ENCODE measurements at regions not wholly inside any gene's neighbourhood (a gene's known extent, or its start where the extent isn't known, plus 50 kb on each side); places are given as distances from the start of the nearest gene placed in this dataset.

GRCh38 chr6:90444160-90444714 is 142.6 kb downstream of the MAP3K7 start:
- ATAC-seq (ENCODE audit: low read depth) (no peak), DNase-seq (ENCODE audit: low spot score) (no peak)
- Histone ChIP-seq H3K9me3 (ENCODE audit: severe bottlenecking) (no peaks in the 10 kb centered on the region), H3K27me3 (ENCODE audit: insufficient read depth, poor library complexity, severe bottlenecking) (no peaks in the 10 kb centered on the region), H3K4me1 (ENCODE audit: insufficient read depth, poor library complexity, severe bottlenecking) (no peaks in the 10 kb centered on the region), H3K4me3 (ENCODE audit: severe bottlenecking) (no peak overlapping the region), H3K36me3 (ENCODE audit: low read depth) (no peaks in the 10 kb centered on the region), H3K27ac (ENCODE audit: poor library complexity, severe bottlenecking) (no peak overlapping the region)
- TF ChIP-seq CTCF (IDR thresholded peaks at IDR 0.05; ENCODE audit: poor library complexity, severe bottlenecking): no peak

GRCh38 chr6:90442366-90442765 is 144.5 kb downstream of the MAP3K7 start:
- DNase-seq (ENCODE audit: low spot score) (no peak), ATAC-seq (ENCODE audit: low read depth) (no peak)
- Histone ChIP-seq H3K4me1 (ENCODE audit: insufficient read depth, poor library complexity, severe bottlenecking) (no peaks in the 10 kb centered on the region), H3K36me3 (ENCODE audit: low read depth) (no peaks in the 10 kb centered on the region), H3K27me3 (ENCODE audit: insufficient read depth, poor library complexity, severe bottlenecking) (no peaks in the 10 kb centered on the region), H3K27ac (ENCODE audit: poor library complexity, severe bottlenecking) (no peak overlapping the region), H3K4me3 (ENCODE audit: severe bottlenecking) (no peak overlapping the region), H3K9me3 (ENCODE audit: severe bottlenecking) (no peaks in the 10 kb centered on the region)
- no peak for TF ChIP-seq CTCF (IDR thresholded peaks at IDR 0.05; ENCODE audit: poor library complexity, severe bottlenecking)

GRCh38 chr6:90440586-90441283 is 144.1 kb upstream of the BACH2 start:
- Histone ChIP-seq H3K9me3 (ENCODE audit: severe bottlenecking) (no peaks in the 10 kb centered on the region), H3K27me3 (ENCODE audit: insufficient read depth, poor library complexity, severe bottlenecking) (no peaks in the 10 kb centered on the region), H3K4me1 (ENCODE audit: insufficient read depth, poor library complexity, severe bottlenecking) (peaks cover 5% of the 10 kb centered on the region), H3K4me3 (ENCODE audit: severe bottlenecking) (no peak overlapping the region), H3K27ac (ENCODE audit: poor library complexity, severe bottlenecking) (no peak overlapping the region), H3K36me3 (ENCODE audit: low read depth) (no peaks in the 10 kb centered on the region)
- no peak for TF ChIP-seq CTCF (IDR thresholded peaks at IDR 0.05; ENCODE audit: poor library complexity, severe bottlenecking)
- ATAC-seq (ENCODE audit: low read depth) (no peak), DNase-seq (ENCODE audit: low spot score) (no peak)

GRCh38 chr6:90439586-90439985 is 142.9 kb upstream of the BACH2 start:
- ATAC-seq (ENCODE audit: low read depth) (no peak), DNase-seq (ENCODE audit: low spot score) (no peak)
- H3K4me1 ChIP-seq (ENCODE audit: insufficient read depth, poor library complexity, severe bottlenecking): peaks cover 5% of the 10 kb centered on the region
- no peaks in the 10 kb centered on the region for H3K27me3 ChIP-seq (ENCODE audit: insufficient read depth, poor library complexity, severe bottlenecking)
- H3K27ac ChIP-seq (ENCODE audit: poor library complexity, severe bottlenecking): no peak overlapping the region
- no peaks in the 10 kb centered on the region for H3K36me3 ChIP-seq (ENCODE audit: low read depth)
- no peak overlapping the region for H3K4me3 ChIP-seq (ENCODE audit: severe bottlenecking)
- TF ChIP-seq CTCF (IDR thresholded peaks at IDR 0.05; ENCODE audit: poor library complexity, severe bottlenecking): no peak
- H3K9me3 ChIP-seq (ENCODE audit: severe bottlenecking): no peaks in the 10 kb centered on the region

- Histone ChIP-seq H3K4me1 (ENCODE audit: insufficient read depth, poor library complexity, severe bottlenecking) (peaks cover 7% of the 10 kb centered on the region), H3K4me3 (ENCODE audit: severe bottlenecking) (no peak overlapping the region), H3K27ac (ENCODE audit: poor library complexity, severe bottlenecking) (no peak overlapping the region), H3K36me3 (ENCODE audit: low read depth) (no peaks in the 10 kb centered on the region), H3K9me3 (ENCODE audit: severe bottlenecking) (no peaks in the 10 kb centered on the region), H3K27me3 (ENCODE audit: insufficient read depth, poor library complexity, severe bottlenecking) (no peaks in the 10 kb centered on the region)
- no peak for DNase-seq (ENCODE audit: low spot score)
- ATAC-seq (ENCODE audit: low read depth): no peak
- no peak for TF ChIP-seq CTCF (IDR thresholded peaks at IDR 0.05; ENCODE audit: poor library complexity, severe bottlenecking)
Observed at GRCh38 chr6:90436403-90436802, 139.8 kb upstream of the BACH2 start.
